NCI-H69 (cell line): ENCODE measurements at regions not wholly inside any gene's neighbourhood (a gene's known extent, or its start where the extent isn't known, plus 50 kb on each side); places are given as distances from the start of the nearest gene placed in this dataset.
"Not testable (repeated sequence)": the region's sequence is repeated elsewhere in the genome, so short reads cannot be mapped to it uniquely, and the experiment has no call there.

Experiments
- DNase-seq: peaks from one replicate; lab custom pipeline; 2025; lab: John Stamatoyannopoulos, UW

DNA sequence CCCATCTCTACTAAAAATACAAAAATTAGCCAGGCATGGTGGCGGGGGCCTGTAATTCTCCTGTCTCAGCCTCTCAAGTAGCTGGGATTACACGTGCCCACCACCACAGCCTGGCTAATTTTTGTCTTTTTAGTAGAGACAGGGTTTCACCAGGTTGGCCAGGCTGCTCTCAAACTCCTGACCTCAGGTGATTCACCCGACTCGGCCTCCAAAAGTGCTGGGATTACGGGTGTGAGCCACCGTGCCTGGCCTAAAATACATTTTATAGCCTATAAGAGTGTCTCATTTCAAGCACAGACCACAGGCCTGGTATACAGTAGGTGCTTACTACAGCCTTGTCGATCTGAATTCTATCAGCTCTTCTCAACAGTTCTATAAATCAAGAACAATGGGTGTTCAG, 139.5 kb upstream of the USP29 start:
- not testable (repeated sequence) for DNase-seq

DNA sequence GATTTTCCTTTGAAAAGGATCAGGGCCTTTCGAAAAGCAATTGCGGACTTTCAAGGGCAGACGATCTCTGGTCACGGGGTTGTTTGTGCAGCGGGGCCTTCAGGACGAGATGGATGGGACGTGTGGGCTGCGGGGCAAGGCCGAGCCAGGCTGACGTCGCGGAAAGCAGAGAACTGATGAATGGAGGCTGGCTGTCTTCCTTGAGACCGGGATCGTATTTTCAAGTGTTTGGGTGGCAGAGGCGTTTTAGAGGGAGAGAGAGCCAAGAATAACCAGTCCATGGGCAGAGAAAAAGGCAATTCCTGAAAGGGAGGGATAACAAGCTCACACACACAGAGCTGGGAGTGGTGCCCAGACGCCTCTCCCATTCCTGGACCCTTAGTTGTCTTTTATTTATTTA, 138.9 kb upstream of the USP29 start:
- DNase-seq = no peak

DNA sequence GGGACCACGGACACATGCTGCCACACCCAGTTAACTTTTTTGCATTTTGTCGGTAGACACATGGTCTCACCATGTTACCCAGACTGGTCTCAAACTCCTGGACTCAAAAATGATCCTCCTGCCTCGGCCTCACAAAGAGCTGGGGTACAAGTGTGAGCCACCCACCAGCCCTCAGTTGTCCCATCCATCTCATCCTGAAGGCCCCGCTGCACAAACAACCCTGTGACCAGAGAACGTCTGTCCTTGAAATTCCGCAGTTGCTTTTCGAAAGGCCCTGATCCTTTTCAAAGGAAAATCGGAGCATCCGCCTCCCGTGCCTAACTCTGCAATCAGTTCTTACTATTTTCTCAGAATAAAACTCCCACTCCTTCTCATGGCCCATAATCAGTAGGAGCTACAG, 138.3 kb upstream of the USP29 start:
- DNase-seq = not testable (repeated sequence)

GRCh38 chr19:56983171-56983570, 136.6 kb upstream of the USP29 start:
- DNase-seq = no peak

- DNase-seq = no peak
Measured at GRCh38 chr19:56983804-56984203, 136.0 kb upstream of the USP29 start.

DNA sequence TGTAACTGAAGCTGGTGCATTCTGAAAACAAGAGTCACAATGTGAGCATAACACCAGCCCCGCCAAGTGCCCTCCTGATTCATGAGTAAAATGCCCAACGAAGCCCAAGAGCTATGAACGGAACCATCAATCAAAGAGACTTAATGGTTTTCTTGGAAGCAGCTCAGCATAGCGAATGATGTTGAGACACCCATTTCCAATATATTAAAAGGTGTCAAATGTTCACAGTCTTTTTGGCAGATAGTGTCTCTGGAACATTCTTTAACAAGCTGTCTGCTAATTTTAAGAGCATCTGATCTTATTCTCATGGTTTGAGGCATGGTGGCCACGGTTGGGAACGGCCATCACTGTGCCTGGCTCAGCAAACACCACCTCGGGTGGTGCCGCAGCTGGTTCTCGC, 133.4 kb upstream of the USP29 start:
- no peak for DNase-seq

DNA sequence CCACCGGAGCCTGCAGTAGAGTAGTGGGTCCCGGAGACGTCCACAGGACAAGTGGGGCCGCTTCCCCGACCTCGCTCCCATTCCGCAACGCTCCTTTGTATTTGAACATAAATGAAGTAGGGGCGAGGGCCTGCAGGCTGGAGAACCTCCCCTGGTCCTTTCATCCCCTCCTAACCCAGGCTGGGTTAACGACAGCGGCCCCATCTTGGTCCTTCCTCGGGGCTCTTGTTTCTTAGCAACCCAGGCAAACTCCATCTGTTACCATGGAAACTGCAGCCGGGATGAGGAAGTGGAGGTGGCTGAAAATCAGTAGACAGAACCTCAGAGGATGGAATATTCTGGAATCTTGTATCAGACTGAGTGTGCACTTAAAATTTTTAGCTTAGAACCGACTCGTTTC, 132.6 kb upstream of the USP29 start:
- DNase-seq = no peak

GRCh38 chr19:56988299-56988698, 131.5 kb upstream of the USP29 start:
- DNase-seq = no peak

DNA sequence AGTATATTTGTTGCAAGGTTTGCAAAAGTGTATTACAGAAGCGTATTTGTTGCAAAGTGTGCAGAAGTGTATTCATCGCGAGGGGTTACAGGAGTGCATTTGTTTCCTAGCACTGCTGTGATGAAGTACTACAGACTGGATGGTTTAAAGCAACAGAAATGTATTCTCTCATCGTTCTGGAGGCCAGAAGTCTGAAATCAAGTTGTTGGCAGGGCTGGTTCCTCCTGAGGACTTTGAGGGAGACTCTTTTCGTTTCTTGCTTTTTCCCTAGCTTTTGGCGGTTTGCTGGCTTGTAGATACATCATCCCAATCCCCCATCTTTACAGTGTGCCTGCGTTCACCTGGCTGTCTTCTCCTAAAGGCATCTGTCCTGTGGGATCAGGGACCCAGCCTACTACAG, 127.9 kb upstream of the USP29 start:
- DNase-seq = no peak

- DNase-seq = no peak
Measured at GRCh38 chr19:56993851-56994250, 125.9 kb upstream of the USP29 start.

GRCh38 chr19:56994251-56995017, 125.4 kb upstream of the USP29 start:
- no peak for DNase-seq

GRCh38 chr19:56995303-56995702, 124.5 kb upstream of the USP29 start:
- DNase-seq = no peak

DNA sequence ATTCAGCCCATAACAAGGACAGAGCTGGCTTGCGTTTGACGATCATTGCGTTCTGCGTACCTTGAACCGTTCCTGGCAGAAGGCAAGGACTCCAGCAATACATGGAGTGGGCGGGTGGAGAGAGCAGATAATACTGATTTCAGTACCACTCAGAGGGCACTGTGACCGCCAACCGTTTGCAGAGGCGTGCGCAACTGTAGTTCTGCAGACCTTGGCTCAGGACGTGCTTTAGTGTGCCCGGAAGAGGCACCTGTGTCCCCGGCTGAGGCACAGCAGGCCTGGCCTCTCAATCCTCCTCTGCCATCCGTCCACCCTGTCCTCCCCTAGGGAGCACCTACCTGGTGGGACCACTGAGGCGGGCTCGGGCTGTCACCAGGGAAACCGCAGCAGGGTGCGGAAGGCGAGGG, 117.6 kb upstream of the USP29 start:
- DNase-seq = no peak

DNA sequence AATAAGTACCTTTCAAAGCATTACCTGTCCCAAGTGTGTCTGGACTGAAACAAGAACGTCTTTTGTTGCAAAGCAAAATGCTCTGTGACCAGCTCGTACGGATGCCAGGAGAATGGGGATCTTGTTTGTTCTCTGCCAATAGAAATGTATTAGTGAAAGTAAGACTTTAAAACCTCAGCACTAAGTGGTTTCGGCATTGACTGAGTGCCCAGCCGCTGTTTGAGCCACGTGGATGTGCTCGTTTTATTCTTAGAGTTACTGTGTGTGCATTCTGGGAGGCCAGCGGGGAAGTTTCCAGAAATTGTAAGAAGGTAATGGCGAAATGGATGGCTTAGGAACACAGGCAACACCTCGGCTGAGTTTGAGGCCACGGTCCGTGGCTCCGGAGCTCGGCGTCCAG, 117.1 kb upstream of the USP29 start:
- DNase-seq = no peak

DNA sequence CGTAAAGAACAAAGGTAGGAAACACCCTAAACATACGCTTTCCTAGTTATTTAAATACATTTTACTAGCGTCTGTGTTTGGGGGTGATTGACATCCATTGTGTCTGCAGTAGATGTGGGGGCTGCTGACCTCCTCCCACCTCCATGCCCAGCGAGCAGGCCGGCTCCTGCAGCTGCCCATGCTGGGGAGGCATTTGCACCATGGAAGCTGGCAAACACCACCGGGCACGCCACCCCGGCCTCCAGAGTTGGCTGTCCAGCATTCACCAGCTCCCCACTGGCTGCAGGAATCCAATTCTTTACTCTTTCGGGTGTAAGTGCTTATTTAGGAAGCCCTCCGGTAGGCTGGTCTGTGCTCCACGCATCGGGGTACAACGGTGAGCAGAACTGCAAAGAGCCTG, 115.4 kb upstream of the USP29 start:
- DNase-seq = no peak

- no peak for DNase-seq
Measured at GRCh38 chr19:57008432-57008831, 111.4 kb upstream of the USP29 start.

GRCh38 chr19:57010541-57010940, 109.2 kb upstream of the USP29 start:
- no peak for DNase-seq

DNA sequence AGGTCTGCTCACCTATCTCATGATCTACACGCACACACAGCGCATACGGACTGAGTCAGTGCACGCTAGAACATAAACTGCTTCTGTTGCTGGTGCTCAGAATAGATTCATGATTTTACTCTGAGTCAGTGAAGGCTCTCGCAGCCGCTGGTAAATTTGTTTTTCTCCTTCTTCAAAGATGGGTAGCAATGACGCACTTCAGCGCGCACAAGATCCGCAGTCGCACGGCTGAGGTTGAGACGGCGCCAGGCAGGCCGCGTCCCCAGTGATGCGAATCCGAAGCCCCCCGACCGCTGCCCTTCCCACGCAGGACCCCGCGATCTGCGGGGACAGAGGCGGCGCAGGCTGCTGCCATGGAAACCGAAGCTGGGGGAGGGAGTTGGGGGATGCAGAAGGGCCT, 103.7 kb upstream of the USP29 start:
- no peak for DNase-seq

GRCh38 chr19:57016491-57016890, 103.3 kb upstream of the USP29 start:
- no peak for DNase-seq

DNA sequence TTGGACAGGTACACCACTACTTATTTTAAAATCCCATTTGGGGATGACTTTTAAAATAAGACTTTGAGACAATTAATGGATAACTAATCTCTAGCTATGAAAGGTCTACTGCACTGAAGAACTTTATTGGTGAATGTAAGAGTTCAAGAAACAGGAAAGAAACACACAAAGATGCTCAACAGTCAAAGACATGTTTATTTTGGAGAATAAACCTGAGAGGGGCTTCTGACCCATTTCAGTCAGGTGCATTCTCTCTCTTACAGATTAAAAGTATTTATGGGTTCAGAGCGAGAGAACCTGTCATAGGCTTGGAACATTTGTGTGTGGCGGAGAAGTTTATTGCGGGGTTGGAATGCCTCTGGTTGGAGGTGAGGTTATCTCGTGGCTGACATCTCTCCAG, 94.3 kb upstream of the USP29 start:
- DNase-seq = no peak

DNA sequence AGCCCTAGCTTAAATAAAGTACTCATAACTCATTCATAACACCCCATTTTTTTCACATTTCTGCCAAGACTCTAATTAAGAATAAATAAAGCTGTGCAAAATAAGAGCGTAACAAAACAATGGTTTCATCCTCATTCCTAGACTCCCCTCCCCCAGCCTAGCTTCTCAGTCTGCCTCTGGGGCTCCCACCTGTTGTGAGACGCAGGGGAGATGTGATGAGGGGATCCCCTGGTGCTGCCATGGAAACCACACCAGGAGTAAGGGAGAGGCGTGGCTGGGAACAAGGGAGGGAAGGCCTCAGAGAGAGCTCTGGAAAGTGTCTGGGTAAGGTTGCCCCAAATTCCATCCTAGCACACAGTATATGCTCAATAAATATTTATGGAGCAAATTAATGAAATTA, 93.3 kb upstream of the USP29 start:
- DNase-seq = no peak

DNA sequence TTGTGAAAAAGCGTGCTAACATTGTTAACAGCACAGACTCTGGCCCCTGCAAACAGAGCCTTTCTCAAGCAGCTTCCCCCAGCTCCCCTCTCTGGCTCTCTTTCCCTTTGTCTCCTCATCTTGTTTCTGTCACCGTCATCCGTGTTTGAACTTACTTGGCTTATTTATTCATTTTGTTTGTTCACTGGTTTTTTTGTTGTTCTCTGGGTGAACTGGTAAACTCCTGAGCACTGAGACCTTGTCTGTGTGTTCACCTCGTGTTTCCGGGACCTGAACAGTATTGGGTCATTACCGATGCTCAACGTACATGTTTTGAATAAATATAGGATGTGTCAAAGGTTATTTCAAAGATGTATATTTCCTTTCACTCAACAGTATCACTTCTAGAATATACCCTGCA, 92.4 kb upstream of the USP29 start:
- no peak for DNase-seq

- DNase-seq = no peak
Measured at GRCh38 chr19:57028804-57029525, 90.8 kb upstream of the USP29 start.

GRCh38 chr19:57031106-57031505, 88.7 kb upstream of the USP29 start:
- no peak for DNase-seq
